Activated CD4-positive, alpha-beta T cell treated with anti-CD3 and anti-CD28 coated beads, Interleukin-2, amount 50 U/mL, for 24 hours (primary cell): ENCODE measurements at regions not wholly inside any gene's neighbourhood (a gene's known extent, or its start where the extent isn't known, plus 50 kb on each side); places are given as distances from the start of the nearest gene placed in this dataset.
"Not testable (repeated sequence)": the region's sequence is repeated elsewhere in the genome, so short reads cannot be mapped to it uniquely, and the experiment has no call there.

Experiments used
- DNase-seq, 2 donors: peaks; one replicate each; pipeline ENCODE4 v3.0.0-alpha.2; 2020; ENCODE audit warnings: low read depth in 1 of 2, low spot score in 1 of 2

- no peak for DNase-seq
Measured at GRCh38 chr7:131861620-131862346, 305.4 kb upstream of the PODXL start.

GRCh38 chr7:131859147-131859821 lies 302.9 kb upstream of the PODXL start:
- DNase-seq: peak in 1 of 2 donors; percentile 25

DNA sequence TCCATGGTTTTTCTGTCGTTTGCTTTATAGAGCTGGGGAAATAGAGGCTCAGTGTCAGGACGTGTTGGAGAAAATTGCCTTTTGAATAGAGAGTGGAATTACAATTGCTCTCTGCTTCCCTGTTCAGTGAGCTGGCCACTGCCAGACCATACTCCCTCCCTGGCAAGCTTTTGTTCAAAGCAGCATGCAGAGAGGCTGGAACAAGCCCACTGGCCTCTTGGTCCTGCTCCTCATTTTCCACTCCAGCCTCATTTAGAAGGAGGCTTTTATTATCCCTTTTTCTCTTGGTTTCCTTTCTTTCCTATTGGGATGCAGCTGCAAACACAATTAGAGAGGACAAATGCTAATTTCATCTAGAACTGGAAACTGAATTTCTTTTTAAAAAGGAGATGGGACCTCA lies 302.2 kb upstream of the PODXL start:
- DNase-seq: no peak

DNA sequence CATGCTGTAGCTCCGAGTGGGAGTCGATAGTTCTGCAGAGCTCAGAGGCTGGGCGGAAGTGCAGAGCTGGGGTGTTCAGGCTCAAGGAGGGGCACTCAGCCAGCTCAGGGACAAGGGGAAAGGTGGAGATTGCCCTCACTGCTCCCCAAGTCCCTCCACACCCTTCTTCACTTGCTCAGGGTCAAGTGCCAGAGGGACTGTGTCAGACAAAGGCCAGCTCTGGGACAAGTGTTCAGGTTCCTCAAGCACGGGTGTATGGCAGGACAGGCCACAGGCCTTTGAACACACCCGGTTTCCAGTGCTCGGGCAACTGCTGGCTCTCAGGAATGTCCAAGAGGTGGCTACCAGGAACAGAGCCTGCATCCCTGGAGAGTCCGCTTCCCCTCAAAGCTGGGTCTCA lies 293.0 kb upstream of the PODXL start:
- no peak for DNase-seq

DNA sequence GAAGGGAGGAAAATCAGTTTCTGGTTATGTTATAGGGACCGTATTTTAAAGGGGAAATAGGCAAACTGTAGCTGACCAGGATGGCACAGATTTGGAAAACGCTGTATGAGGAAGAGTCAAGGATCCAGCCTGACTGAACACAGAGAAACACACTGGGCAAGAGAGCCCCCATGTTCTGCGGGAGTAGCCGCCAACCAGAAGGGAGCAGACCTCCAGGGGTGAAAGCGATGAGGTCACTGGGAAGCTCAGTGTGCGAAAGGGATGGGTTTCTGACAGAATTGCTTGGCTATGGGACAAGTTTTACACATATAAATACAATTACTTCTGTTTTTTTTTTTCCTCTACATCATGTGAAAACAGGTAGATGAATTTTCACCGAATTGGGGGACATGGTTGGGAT lies 291.6 kb upstream of the PODXL start:
- DNase-seq: no peak

DNA sequence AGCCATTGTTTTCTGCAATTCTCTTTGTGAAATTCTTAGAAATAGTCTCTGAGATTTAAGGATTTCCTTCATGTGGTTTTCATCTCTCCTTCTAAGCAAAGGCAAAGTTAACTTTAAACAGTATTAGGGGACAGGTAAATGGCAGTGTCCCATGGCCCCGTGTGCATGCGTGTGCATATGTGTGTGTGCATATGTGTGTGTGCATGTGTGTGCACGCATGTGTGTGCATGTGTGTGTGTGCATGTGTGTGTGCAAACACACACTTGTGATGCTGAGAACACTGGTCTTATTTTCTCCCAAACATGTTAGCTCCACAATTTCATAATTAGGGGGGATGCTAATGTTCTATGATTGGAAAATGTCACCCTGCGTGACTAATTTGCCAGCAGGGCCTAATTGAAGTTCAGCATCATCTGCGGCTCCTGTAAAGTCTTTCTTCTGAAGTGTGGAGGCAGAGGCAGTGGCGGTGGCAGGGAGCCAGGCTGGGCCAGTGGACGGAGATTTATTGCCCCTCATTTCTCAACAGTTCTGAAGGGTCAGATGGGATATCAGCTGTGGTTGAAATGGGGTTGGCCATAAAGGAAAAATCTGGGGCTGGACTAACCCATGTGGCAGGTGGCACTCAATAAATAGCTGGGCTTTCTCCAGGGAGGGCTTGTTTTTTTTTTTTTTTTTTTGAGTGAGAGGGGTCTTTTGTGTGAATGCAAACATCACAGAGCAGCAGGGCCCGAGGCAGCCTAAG lies 289.3 kb upstream of the PODXL start:
- no peak for DNase-seq

- no peak for DNase-seq
Measured at GRCh38 chr7:131844369-131844768, 287.9 kb upstream of the PODXL start.

GRCh38 chr7:131843898-131844331 lies 287.5 kb upstream of the PODXL start:
- DNase-seq: no peak

- no peak for DNase-seq
Measured at GRCh38 chr7:131839967-131840690, 283.7 kb upstream of the PODXL start.

- DNase-seq: no peak
Measured at GRCh38 chr7:131836733-131837132, 280.3 kb upstream of the PODXL start.

DNA sequence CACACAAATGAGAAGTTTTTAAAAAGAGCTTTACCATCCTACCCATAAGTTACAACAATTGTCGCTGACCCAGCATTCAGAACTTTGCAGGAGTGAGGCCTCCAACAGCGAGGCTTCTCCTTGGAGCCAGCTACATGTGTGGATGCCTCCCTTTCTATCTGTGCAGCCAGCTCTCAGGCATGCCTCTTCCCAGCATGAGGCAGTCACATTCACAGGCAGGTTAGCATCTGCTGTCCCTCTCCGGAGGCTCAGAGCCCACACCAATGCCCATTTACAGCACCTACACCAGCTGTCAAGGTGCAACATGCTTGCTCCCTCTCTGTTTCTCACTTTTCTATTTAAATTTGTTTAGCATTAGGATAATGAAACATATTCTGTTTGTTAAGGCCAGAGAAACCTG lies 278.7 kb upstream of the PODXL start:
- no peak for DNase-seq

DNA sequence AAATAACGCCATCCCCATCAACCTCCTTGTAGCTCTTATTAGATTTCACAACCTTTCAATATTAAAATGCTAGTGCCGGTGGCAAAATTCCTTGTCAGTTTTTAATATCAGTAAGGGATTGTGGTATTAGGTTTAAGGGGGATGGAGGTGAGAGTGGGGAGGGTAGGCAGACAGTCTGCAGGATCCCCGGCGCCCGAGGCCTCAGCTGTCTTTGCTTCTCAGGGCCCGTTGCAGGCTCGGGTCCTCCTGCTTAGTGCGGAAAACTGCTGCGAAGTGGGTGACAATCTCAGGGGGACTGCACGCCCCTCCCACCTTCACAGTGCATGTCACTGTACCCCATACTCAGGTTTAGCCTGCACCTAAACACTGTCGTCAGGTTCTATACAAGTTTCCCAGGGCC lies 274.3 kb upstream of the PODXL start:
- DNase-seq: no peak

GRCh38 chr7:131829947-131830558 lies 273.6 kb upstream of the PODXL start:
- no peak for DNase-seq

- DNase-seq: no peak
Measured at GRCh38 chr7:131827421-131827820, 271.0 kb upstream of the PODXL start.

DNA sequence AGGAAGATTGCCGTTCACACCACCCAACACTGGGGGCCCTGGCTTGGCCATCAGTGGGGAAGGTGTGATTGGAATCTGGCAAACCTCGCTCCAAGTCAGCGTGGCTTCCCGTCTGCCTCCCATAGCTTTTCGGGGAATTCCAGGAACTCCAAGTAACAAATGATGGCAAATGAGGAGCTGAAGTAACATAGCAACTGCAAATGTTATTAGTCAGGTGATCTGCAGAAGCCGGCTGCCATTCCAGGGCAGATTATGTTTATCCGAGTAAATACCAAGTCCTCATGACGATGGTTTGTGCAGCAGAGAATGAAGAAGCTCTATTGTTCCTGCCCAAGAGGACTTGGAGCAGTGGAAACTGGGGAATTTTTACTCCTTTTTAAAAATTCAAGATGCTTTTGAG lies 270.5 kb upstream of the PODXL start:
- no peak for DNase-seq

DNA sequence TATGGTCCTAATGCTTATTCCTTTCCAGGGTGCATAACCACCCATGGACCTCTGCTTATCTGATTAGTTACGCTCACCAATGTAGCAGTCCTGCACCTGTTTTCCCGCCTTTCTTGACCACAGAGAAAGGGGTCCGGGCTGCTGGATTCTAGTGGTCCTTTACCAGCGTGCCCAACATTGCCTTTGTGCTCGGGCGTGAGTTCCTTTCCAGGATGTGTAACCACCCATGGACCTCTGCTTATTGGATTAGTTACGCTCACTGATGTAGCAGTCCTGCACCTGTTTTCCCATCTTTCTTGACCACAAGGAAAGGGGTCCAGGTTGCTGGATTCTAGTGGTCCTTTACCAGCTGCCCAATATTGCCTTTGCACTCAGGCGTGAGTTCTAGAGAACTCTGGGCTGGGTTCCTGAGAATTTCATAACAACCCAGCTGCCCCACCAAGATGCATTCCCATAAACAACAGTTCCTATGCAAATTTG lies 267.6 kb upstream of the PODXL start:
- DNase-seq: not testable (repeated sequence)

DNA sequence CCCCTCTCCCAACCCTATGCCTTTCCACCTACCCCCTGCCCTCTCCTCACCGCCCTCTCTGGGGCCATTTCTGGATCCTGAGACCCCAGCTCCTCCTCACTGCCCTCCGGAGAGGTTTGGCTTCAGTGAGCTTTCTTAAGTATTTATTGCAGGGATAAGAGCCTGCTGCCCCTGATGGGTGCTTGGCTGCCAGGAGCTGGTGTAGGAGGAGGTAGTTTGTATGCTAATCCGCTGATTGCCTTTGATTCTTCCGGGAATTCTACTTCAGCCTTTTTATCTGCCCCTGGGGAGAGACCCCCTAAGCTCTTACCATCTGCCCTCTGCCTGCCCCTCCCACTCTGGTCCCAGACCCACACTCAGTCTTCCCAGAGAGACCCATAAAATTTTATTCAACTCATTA lies 263.5 kb upstream of the PODXL start:
- DNase-seq: no peak

- DNase-seq: no peak
Measured at GRCh38 chr7:131816391-131817007, 260.1 kb upstream of the PODXL start.

DNA sequence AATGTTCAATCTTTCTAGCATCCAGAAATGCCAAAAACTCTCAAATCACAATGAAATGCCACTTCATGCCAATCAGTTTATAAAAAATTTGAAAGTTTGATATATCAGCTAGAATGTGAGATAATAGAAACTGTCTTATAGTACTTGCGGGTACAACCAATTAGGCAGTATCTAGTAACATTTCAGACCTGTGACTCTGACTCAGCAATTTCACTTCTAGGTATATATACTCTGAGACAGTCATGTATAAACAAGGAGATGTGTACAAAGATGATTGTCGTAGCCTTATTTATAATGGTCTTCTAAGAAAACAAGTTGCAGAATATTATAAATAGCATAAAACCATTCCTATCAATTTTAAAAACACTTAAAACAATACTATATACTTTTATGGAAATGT lies 252.3 kb upstream of the PODXL start:
- DNase-seq: no peak

DNA sequence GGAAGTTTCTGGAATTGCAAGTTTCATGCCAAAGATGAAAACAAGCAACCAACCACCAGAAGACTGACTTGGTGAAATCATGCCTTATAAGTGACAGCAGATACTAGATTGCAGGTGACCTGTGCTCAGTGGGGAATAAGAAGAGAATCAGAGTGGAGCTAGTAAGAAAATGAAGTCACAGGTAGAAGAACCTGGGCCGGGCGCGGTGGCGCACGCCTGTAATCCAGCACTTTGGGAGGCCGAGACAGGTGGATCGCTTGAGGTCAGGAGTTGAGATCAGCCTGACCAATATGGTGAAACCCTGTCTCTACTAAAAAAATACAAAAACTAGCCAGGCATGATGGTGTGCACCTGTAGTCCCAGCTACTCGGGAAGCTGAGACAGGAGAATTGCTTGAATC lies 251.7 kb upstream of the PODXL start:
- DNase-seq: not testable (repeated sequence)
